GM18498 (cell line): ENCODE measurements at regions not wholly inside any gene's neighbourhood (a gene's known extent, or its start where the extent isn't known, plus 50 kb on each side); places are given as distances from the start of the nearest gene placed in this dataset.
A peak's percentile ranks its signal among the peaks of the same experiment; 100 is the strongest.
"Not testable (repeated sequence)": the region's sequence is repeated elsewhere in the genome, so short reads cannot be mapped to it uniquely, and the experiment has no call there.

Experiments
- ATAC-seq: cut with Tn5 transposase; IDR thresholded peaks from one replicate; pipeline ENCODE4 v1.9.1; 2021; ENCODE audit warnings: mild to moderate bottlenecking, moderate library complexity; ENCODE audit not compliant: unreplicated experiment

GRCh38 chr1:72442262-72442661, 159.9 kb upstream of the NEGR1 start:
- ATAC-seq: no peak

- ATAC-seq: no peak
Measured at GRCh38 chr1:72439036-72439435, 156.7 kb upstream of the NEGR1 start.

GRCh38 chr1:72438270-72438669, 155.9 kb upstream of the NEGR1 start:
- no peak for ATAC-seq

- ATAC-seq: peak; percentile 48
Measured at GRCh38 chr1:72435025-72435424, 152.7 kb upstream of the NEGR1 start.

- no peak for ATAC-seq
Measured at GRCh38 chr1:72434070-72434469, 151.7 kb upstream of the NEGR1 start.

- peak; percentile 61 for ATAC-seq
Measured at GRCh38 chr1:72433591-72433990, 151.3 kb upstream of the NEGR1 start.

GRCh38 chr1:72432645-72433267, 150.4 kb upstream of the NEGR1 start:
- ATAC-seq: peak; percentile 46

- no peak for ATAC-seq
Measured at GRCh38 chr1:72431810-72432209, 149.5 kb upstream of the NEGR1 start.

GRCh38 chr1:72428276-72428675, 145.9 kb upstream of the NEGR1 start:
- ATAC-seq: not testable (repeated sequence)

- no peak for ATAC-seq
Measured at GRCh38 chr1:72419229-72419628, 136.9 kb upstream of the NEGR1 start.

- no peak for ATAC-seq
Measured at GRCh38 chr1:72412286-72412685, 129.9 kb upstream of the NEGR1 start.

GRCh38 chr1:72399807-72400206, 117.5 kb upstream of the NEGR1 start:
- ATAC-seq: no peak

- no peak for ATAC-seq
Measured at GRCh38 chr1:72397786-72398185, 115.4 kb upstream of the NEGR1 start.

GRCh38 chr1:72394457-72394856, 112.1 kb upstream of the NEGR1 start:
- no peak for ATAC-seq

- no peak for ATAC-seq
Measured at GRCh38 chr1:72379072-72379471, 96.7 kb upstream of the NEGR1 start.

GRCh38 chr1:72375226-72375625, 92.9 kb upstream of the NEGR1 start:
- no peak for ATAC-seq

- no peak for ATAC-seq
Measured at GRCh38 chr1:72371259-72372035, 89.1 kb upstream of the NEGR1 start.

- not testable (repeated sequence) for ATAC-seq
Measured at GRCh38 chr1:72370836-72371235, 88.5 kb upstream of the NEGR1 start.

GRCh38 chr1:72369069-72369757, 86.9 kb upstream of the NEGR1 start:
- ATAC-seq: peak; percentile 51

GRCh38 chr1:72366466-72366865, 84.1 kb upstream of the NEGR1 start:
- ATAC-seq: no peak

- no peak for ATAC-seq
Measured at GRCh38 chr1:72365693-72366092, 83.4 kb upstream of the NEGR1 start.

- ATAC-seq: no peak
Measured at GRCh38 chr1:72362538-72362937, 80.2 kb upstream of the NEGR1 start.
